SK-N-SH (cell line): ENCODE measurements at regions not wholly inside any gene's neighbourhood (a gene's known extent, or its start where the extent isn't known, plus 50 kb on each side); places are given as distances from the start of the nearest gene placed in this dataset.

ENCODE experiments used
- ELF1 ChIP-seq: IDR thresholded peaks from 2 replicates; pipeline ENCODE4 v1.4.0; 2012
- POLR2AphosphoS5 ChIP-seq: IDR thresholded peaks from 2 replicates; pipeline ENCODE4 v1.6.1; 2012; ENCODE audit warnings: low read depth, low read length
- RAD21 ChIP-seq: IDR thresholded peaks from 2 replicates; pipeline ENCODE4 v1.6.1; 2012; ENCODE audit warnings: mild to moderate bottlenecking, low read length
- RCOR1 ChIP-seq: fragments of 150-350 bp; IDR thresholded peaks from 2 replicates; pipeline ENCODE4 v1.6.1; 2017; ENCODE audit warnings: antibody characterized with exemption, low read length
- SIN3A ChIP-seq: IDR thresholded peaks from 2 replicates; pipeline ENCODE4 v1.6.1; 2012; ENCODE audit warnings: low read depth, mild to moderate bottlenecking, low read length, moderate library complexity, borderline replicate concordance
- TF ChIP-seq, protein P1 (sequence below): fragments of 200-600 bp; sonication (generic); IDR thresholded peaks from 2 replicates; pipeline ENCODE4 v1.6.1; 2017; ENCODE audit warnings: antibody characterized with exemption, mild to moderate bottlenecking, moderate library complexity
- TF ChIP-seq, protein P2 (sequence below): IDR thresholded peaks from 2 replicates; pipeline ENCODE4 v1.6.1; 2012; ENCODE audit warnings: mild to moderate bottlenecking, low read depth, low read length, moderate library complexity
- TF ChIP-seq, protein P3 (sequence below): IDR thresholded peaks from 2 replicates; pipeline ENCODE4 v1.4.0; 2012; ENCODE audit warnings: low read depth

DNA sequence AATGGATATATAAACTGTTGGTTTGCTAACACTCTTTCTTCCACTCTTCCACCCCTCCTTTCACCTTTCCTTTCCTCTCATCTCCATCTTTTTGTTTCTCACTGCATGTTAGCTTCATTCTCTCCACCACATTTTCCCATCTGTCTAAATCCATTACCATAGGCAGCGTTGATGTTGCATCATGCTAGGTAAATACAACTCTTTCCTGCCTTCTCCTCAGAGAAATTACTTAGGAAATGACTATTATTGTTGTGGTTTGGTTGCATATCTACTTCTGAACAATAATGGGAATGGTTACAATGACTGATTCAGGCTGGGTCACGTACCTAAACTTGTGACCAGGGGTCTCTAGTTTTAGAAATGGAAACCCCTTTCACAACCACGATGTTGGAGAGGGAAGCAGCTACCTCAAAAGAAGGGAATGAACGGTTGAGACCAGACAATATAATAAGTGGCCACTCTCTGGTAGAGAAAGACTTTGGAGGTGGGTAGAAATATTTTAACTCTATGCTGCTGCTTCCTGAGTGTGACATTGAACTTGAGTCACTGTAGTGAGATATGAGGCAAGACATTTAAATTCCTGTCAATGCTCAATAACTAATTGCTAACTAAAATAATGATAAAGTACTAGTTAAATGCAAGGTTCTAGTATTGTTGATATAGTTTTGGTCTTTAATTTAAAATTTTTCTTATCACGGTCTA is 314.1 kb upstream of the TGFBR2 start:
- TF ChIP-seq ELF1 (no peak), SIN3A (no peak), RAD21 (no peak), RCOR1 (no peak), POLR2AphosphoS5 (no peak)
- TF ChIP-seq, protein P1, sequence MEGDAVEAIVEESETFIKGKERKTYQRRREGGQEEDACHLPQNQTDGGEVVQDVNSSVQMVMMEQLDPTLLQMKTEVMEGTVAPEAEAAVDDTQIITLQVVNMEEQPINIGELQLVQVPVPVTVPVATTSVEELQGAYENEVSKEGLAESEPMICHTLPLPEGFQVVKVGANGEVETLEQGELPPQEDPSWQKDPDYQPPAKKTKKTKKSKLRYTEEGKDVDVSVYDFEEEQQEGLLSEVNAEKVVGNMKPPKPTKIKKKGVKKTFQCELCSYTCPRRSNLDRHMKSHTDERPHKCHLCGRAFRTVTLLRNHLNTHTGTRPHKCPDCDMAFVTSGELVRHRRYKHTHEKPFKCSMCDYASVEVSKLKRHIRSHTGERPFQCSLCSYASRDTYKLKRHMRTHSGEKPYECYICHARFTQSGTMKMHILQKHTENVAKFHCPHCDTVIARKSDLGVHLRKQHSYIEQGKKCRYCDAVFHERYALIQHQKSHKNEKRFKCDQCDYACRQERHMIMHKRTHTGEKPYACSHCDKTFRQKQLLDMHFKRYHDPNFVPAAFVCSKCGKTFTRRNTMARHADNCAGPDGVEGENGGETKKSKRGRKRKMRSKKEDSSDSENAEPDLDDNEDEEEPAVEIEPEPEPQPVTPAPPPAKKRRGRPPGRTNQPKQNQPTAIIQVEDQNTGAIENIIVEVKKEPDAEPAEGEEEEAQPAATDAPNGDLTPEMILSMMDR = no peak
- TF ChIP-seq, protein P2, sequence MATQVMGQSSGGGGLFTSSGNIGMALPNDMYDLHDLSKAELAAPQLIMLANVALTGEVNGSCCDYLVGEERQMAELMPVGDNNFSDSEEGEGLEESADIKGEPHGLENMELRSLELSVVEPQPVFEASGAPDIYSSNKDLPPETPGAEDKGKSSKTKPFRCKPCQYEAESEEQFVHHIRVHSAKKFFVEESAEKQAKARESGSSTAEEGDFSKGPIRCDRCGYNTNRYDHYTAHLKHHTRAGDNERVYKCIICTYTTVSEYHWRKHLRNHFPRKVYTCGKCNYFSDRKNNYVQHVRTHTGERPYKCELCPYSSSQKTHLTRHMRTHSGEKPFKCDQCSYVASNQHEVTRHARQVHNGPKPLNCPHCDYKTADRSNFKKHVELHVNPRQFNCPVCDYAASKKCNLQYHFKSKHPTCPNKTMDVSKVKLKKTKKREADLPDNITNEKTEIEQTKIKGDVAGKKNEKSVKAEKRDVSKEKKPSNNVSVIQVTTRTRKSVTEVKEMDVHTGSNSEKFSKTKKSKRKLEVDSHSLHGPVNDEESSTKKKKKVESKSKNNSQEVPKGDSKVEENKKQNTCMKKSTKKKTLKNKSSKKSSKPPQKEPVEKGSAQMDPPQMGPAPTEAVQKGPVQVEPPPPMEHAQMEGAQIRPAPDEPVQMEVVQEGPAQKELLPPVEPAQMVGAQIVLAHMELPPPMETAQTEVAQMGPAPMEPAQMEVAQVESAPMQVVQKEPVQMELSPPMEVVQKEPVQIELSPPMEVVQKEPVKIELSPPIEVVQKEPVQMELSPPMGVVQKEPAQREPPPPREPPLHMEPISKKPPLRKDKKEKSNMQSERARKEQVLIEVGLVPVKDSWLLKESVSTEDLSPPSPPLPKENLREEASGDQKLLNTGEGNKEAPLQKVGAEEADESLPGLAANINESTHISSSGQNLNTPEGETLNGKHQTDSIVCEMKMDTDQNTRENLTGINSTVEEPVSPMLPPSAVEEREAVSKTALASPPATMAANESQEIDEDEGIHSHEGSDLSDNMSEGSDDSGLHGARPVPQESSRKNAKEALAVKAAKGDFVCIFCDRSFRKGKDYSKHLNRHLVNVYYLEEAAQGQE = no peak
- TF ChIP-seq, protein P3, sequence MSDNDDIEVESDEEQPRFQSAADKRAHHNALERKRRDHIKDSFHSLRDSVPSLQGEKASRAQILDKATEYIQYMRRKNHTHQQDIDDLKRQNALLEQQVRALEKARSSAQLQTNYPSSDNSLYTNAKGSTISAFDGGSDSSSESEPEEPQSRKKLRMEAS = no peak
